ENCODE measurements at regions not wholly inside any gene's neighbourhood (a gene's known extent, or its start where the extent isn't known, plus 50 kb on each side); places are given as distances from the start of the nearest gene placed in this dataset.
A peak's percentile ranks its signal among the peaks of the same experiment; 100 is the strongest.

- peak in 1 of 2 experiments; percentile 42 for DNase-seq (ENCODE audit: low read depth in 1 of 2, low spot score in 1 of 2)
- Histone ChIP-seq H3K27me3 (ENCODE audit: insufficient read depth, poor library complexity, severe bottlenecking) (no peaks in the 10 kb centered on the region), H3K4me3 (replicated peaks; ENCODE audit: insufficient read depth, low read length) (no peak overlapping the region), H3K27ac (replicated peaks) (no peak overlapping the region)
- TF ChIP-seq SPI1 (IDR thresholded peaks at IDR 0.05; ENCODE audit: borderline replicate concordance, low read depth): peak; percentile 96
- no peak for TF ChIP-seq REST (IDR thresholded peaks at IDR 0.05; ENCODE audit: insufficient replicate concordance, low read depth)
Observed at GRCh38 chr1:96308314-96308713, 413.3 kb upstream of the PTBP2 start.

- TF ChIP-seq CTCF (IDR thresholded peaks at IDR 0.05; ENCODE audit: insufficient read depth, low read length) (no peak), SPI1 (IDR thresholded peaks at IDR 0.05; ENCODE audit: borderline replicate concordance, low read depth) (no peak), REST (IDR thresholded peaks at IDR 0.05; ENCODE audit: insufficient replicate concordance, low read depth) (no peak), GABPA (IDR thresholded peaks at IDR 0.05; ENCODE audit: low read depth) (no peak), POLR2AphosphoS5 (IDR thresholded peaks at IDR 0.05; ENCODE audit: low read depth) (0 out of 2 replicates have a peak, but pooled peaks have one; percentile 46)
- Histone ChIP-seq H3K4me3 (replicated peaks; ENCODE audit: insufficient read depth, low read length) (no peak overlapping the region), H3K27ac (replicated peaks) (peak overlapping the region; percentile 32; the same call in 1 of the 2 replicates), H3K27me3 (ENCODE audit: insufficient read depth, poor library complexity, severe bottlenecking) (no peaks in the 10 kb centered on the region)
- DNase-seq (ENCODE audit: low read depth in 1 of 2, low spot score in 1 of 2): peak; percentile 83 to 84
Observed at GRCh38 chr1:96309783-96310182, 411.8 kb upstream of the PTBP2 start.

- Histone ChIP-seq H3K4me3 (replicated peaks; ENCODE audit: insufficient read depth, low read length) (no peak overlapping the region), H3K27ac (replicated peaks) (no peak overlapping the region), H3K27me3 (ENCODE audit: insufficient read depth, poor library complexity, severe bottlenecking) (no peaks in the 10 kb centered on the region)
- TF ChIP-seq POLR2AphosphoS5 (IDR thresholded peaks at IDR 0.05; ENCODE audit: low read depth) (no peak), CTCF (IDR thresholded peaks at IDR 0.05; ENCODE audit: insufficient read depth, low read length) (no peak), GABPA (IDR thresholded peaks at IDR 0.05; ENCODE audit: low read depth) (no peak), SPI1 (IDR thresholded peaks at IDR 0.05; ENCODE audit: borderline replicate concordance, low read depth) (no peak), REST (IDR thresholded peaks at IDR 0.05; ENCODE audit: insufficient replicate concordance, low read depth) (no peak)
- no peak for DNase-seq (ENCODE audit: low read depth in 1 of 2, low spot score in 1 of 2)
Observed at GRCh38 chr1:96313216-96313615, 408.4 kb upstream of the PTBP2 start.
